ENCODE measurements at regions not wholly inside any gene's neighbourhood (a gene's known extent, or its start where the extent isn't known, plus 50 kb on each side); places are given as distances from the start of the nearest gene placed in this dataset.

GRCh38 chr6:49151461-49151860 is 311.6 kb downstream of the MMUT start:
- Histone ChIP-seq H3K4me2 (ENCODE audit: unreplicated experiment) (no peak overlapping the region), H2AFZ (no peak overlapping the region), H3K9me2 (ENCODE audit: insufficient read depth) (no peaks in the 10 kb centered on the region), H3K9ac (no peak overlapping the region), H4K20me1 (ENCODE audit: insufficient read depth) (no peaks in the 10 kb centered on the region), H3F3A (ENCODE audit: insufficient read depth) (no peaks in the 10 kb centered on the region), H3K36me3 (ENCODE audit: low read depth) (no peaks in the 10 kb centered on the region), H3K9me3 (ENCODE audit: low read depth) (no peaks in the 10 kb centered on the region), H3K27ac (no peak overlapping the region), H3K27me3 (replicated peaks; ENCODE audit: insufficient read depth) (no peaks in the 10 kb centered on the region), H3K79me2 (ENCODE audit: insufficient read depth) (no peaks in the 10 kb centered on the region), H3K4me1 (ENCODE audit: insufficient read depth) (no peaks in the 10 kb centered on the region), H3K4me3 (no peak overlapping the region)
- in situ Hi-C loops (cut with MboI), result no loop called here
- 2 to 6% methylated on average over 3 of the region's 3 CpGs for WGBS, 2 experiments (ENCODE audit: low coverage in 1 of 2, low lambda C conversion rate in 2 of 2, missing lambda C conversion rate in 2 of 2)
- no peak for DNase-seq
- TF ChIP-seq EZH2phosphoT487 (IDR thresholded peaks at IDR 0.05; ENCODE audit: insufficient read depth, low read depth) (no peak), EZH2 (IDR thresholded peaks at IDR 0.05; ENCODE audit: insufficient read depth, poor library complexity, severe bottlenecking) (no peak)

GRCh38 chr6:49151033-49151432 is 312.0 kb downstream of the MMUT start:
- 38 to 39% methylated on average over 13 of the region's 13 CpGs for WGBS, 2 experiments (ENCODE audit: low coverage in 1 of 2, low lambda C conversion rate in 2 of 2, missing lambda C conversion rate in 2 of 2)
- no peak for DNase-seq
- Histone ChIP-seq H3K9ac (no peak overlapping the region), H3K36me3 (ENCODE audit: low read depth) (no peaks in the 10 kb centered on the region), H4K20me1 (ENCODE audit: insufficient read depth) (no peaks in the 10 kb centered on the region), H3K4me1 (ENCODE audit: insufficient read depth) (no peaks in the 10 kb centered on the region), H2AFZ (no peak overlapping the region), H3K27me3 (replicated peaks; ENCODE audit: insufficient read depth) (no peaks in the 10 kb centered on the region), H3F3A (ENCODE audit: insufficient read depth) (no peaks in the 10 kb centered on the region), H3K4me2 (ENCODE audit: unreplicated experiment) (no peak overlapping the region), H3K9me3 (ENCODE audit: low read depth) (no peaks in the 10 kb centered on the region), H3K9me2 (ENCODE audit: insufficient read depth) (no peaks in the 10 kb centered on the region), H3K79me2 (ENCODE audit: insufficient read depth) (no peaks in the 10 kb centered on the region), H3K27ac (no peak overlapping the region), H3K4me3 (no peak overlapping the region)
- no peak for TF ChIP-seq EZH2 (IDR thresholded peaks at IDR 0.05; ENCODE audit: insufficient read depth, poor library complexity, severe bottlenecking)
- TF ChIP-seq EZH2phosphoT487 (IDR thresholded peaks at IDR 0.05; ENCODE audit: insufficient read depth, low read depth), result no peak
- in situ Hi-C loops (cut with MboI), result no loop called here

- no peaks in the 10 kb centered on the region for H3K4me1 ChIP-seq (ENCODE audit: insufficient read depth)
- no peak overlapping the region for H2AFZ ChIP-seq
- H4K20me1 ChIP-seq (ENCODE audit: insufficient read depth), result no peaks in the 10 kb centered on the region
- no peak overlapping the region for H3K4me2 ChIP-seq (ENCODE audit: unreplicated experiment)
- no peaks in the 10 kb centered on the region for H3K79me2 ChIP-seq (ENCODE audit: insufficient read depth)
- H3K36me3 ChIP-seq (ENCODE audit: low read depth), result no peaks in the 10 kb centered on the region
- TF ChIP-seq EZH2 (IDR thresholded peaks at IDR 0.05; ENCODE audit: insufficient read depth, poor library complexity, severe bottlenecking) (no peak), EZH2phosphoT487 (IDR thresholded peaks at IDR 0.05; ENCODE audit: insufficient read depth, low read depth) (no peak)
- no peaks in the 10 kb centered on the region for H3F3A ChIP-seq (ENCODE audit: insufficient read depth)
- H3K27me3 ChIP-seq (replicated peaks; ENCODE audit: insufficient read depth), result no peaks in the 10 kb centered on the region
- in situ Hi-C loops (cut with MboI), result no loop called here
- no peak overlapping the region for H3K4me3 ChIP-seq
- no peak overlapping the region for H3K9ac ChIP-seq
- H3K9me3 ChIP-seq (ENCODE audit: low read depth), result no peaks in the 10 kb centered on the region
- H3K9me2 ChIP-seq (ENCODE audit: insufficient read depth), result no peaks in the 10 kb centered on the region; the same call in 1 of the 2 replicates
- H3K27ac ChIP-seq, result no peak overlapping the region
- DNase-seq, result no peak
Observed at GRCh38 chr6:49145280-49145679, 317.8 kb downstream of the MMUT start.

- no peaks in the 10 kb centered on the region for H3K27me3 ChIP-seq (replicated peaks; ENCODE audit: insufficient read depth)
- in situ Hi-C loops (cut with MboI), result no loop called here
- no peak overlapping the region for H3K4me3 ChIP-seq
- H3K36me3 ChIP-seq (ENCODE audit: low read depth), result no peaks in the 10 kb centered on the region
- H3F3A ChIP-seq (ENCODE audit: insufficient read depth), result no peaks in the 10 kb centered on the region
- no peaks in the 10 kb centered on the region for H4K20me1 ChIP-seq (ENCODE audit: insufficient read depth)
- H3K9me2 ChIP-seq (ENCODE audit: insufficient read depth), result no peaks in the 10 kb centered on the region; the same call in 1 of the 2 replicates
- H3K27ac ChIP-seq, result no peak overlapping the region
- H3K9ac ChIP-seq, result no peak overlapping the region
- no peaks in the 10 kb centered on the region for H3K9me3 ChIP-seq (ENCODE audit: low read depth)
- no peak overlapping the region for H2AFZ ChIP-seq
- 1 to 5% methylated on average over 7 of the region's 7 CpGs for WGBS, 2 experiments (ENCODE audit: low coverage in 1 of 2, low lambda C conversion rate in 2 of 2, missing lambda C conversion rate in 2 of 2)
- DNase-seq, result no peak
- no peaks in the 10 kb centered on the region for H3K4me1 ChIP-seq (ENCODE audit: insufficient read depth)
- no peaks in the 10 kb centered on the region for H3K79me2 ChIP-seq (ENCODE audit: insufficient read depth)
- no peak overlapping the region for H3K4me2 ChIP-seq (ENCODE audit: unreplicated experiment)
- no peak for TF ChIP-seq EZH2 (IDR thresholded peaks at IDR 0.05; ENCODE audit: insufficient read depth, poor library complexity, severe bottlenecking)
- no peak for TF ChIP-seq EZH2phosphoT487 (IDR thresholded peaks at IDR 0.05; ENCODE audit: insufficient read depth, low read depth)
Observed at GRCh38 chr6:49142421-49143151, 320.5 kb downstream of the MMUT start.

- no peaks in the 10 kb centered on the region for H3K36me3 ChIP-seq (ENCODE audit: low read depth)
- H3K4me1 ChIP-seq (ENCODE audit: insufficient read depth), result no peaks in the 10 kb centered on the region
- H3K9ac ChIP-seq, result no peak overlapping the region
- H3K9me2 ChIP-seq (ENCODE audit: insufficient read depth), result no peaks in the 10 kb centered on the region
- no peak for DNase-seq
- no peaks in the 10 kb centered on the region for H4K20me1 ChIP-seq (ENCODE audit: insufficient read depth)
- in situ Hi-C loops (cut with MboI), result no loop called here
- TF ChIP-seq EZH2 (IDR thresholded peaks at IDR 0.05; ENCODE audit: insufficient read depth, poor library complexity, severe bottlenecking), result no peak
- TF ChIP-seq EZH2phosphoT487 (IDR thresholded peaks at IDR 0.05; ENCODE audit: insufficient read depth, low read depth), result no peak
- H3K9me3 ChIP-seq (ENCODE audit: low read depth), result no peaks in the 10 kb centered on the region
- no peaks in the 10 kb centered on the region for H3K79me2 ChIP-seq (ENCODE audit: insufficient read depth)
- H2AFZ ChIP-seq, result no peak overlapping the region
- 36 to 41% methylated on average over 3 of the region's 3 CpGs for WGBS, 2 experiments (ENCODE audit: low coverage in 1 of 2, low lambda C conversion rate in 2 of 2, missing lambda C conversion rate in 2 of 2)
- H3K27me3 ChIP-seq (replicated peaks; ENCODE audit: insufficient read depth), result no peaks in the 10 kb centered on the region
- H3F3A ChIP-seq (ENCODE audit: insufficient read depth), result no peaks in the 10 kb centered on the region
- H3K27ac ChIP-seq, result no peak overlapping the region
- H3K4me2 ChIP-seq (ENCODE audit: unreplicated experiment), result no peak overlapping the region
- no peak overlapping the region for H3K4me3 ChIP-seq
Observed at GRCh38 chr6:49121970-49122369, 341.1 kb downstream of the MMUT start.

Measured in GM23248 (cell line).